Suprapubic skin (tissue), 4 donors: ENCODE measurements at regions not wholly inside any gene's neighbourhood (a gene's known extent, or its start where the extent isn't known, plus 50 kb on each side); places are given as distances from the start of the nearest gene placed in this dataset.

ENCODE experiments used
- DNase-seq, 2 donors: peaks; one replicate each; pipeline ENCODE4 v3.0.0-alpha.2; 2019; ENCODE audit warnings: low spot score in 2 of 2
- H3K27ac ChIP-seq: fragments of 200-600 bp; sonication (generic); one replicate; pipeline ENCODE4 v1.5.1; 2019
- H3K27me3 ChIP-seq: fragments of 200-600 bp; sonication (generic); one replicate; pipeline ENCODE4 v1.5.1; 2019
- H3K36me3 ChIP-seq: fragments of 200-600 bp; sonication (generic); one replicate; pipeline ENCODE4 v1.5.1; 2019
- H3K4me1 ChIP-seq: fragments of 200-600 bp; sonication (generic); one replicate; pipeline ENCODE4 v1.5.1; 2019
- H3K4me3 ChIP-seq: fragments of 200-600 bp; sonication (generic); one replicate; pipeline ENCODE4 v1.5.1; 2019; ENCODE audit warnings: mild to moderate bottlenecking
- H3K9me3 ChIP-seq: fragments of 200-600 bp; sonication (generic); one replicate; pipeline ENCODE4 v1.5.1; 2019
- EP300 ChIP-seq: sonication (generic); formaldehyde crosslinking; IDR thresholded peaks from one replicate; pipeline ENCODE4 v1.6.1; 2017; ENCODE audit warnings: antibody characterized with exemption
- POLR2A ChIP-seq, 2 donors: fragments of 450-650 bp; IDR thresholded peaks; one replicate each; pipeline ENCODE4 v1.6.1; 2017; ENCODE audit warnings: antibody characterized with exemption in 2 of 2, mild to moderate bottlenecking in 2 of 2, moderate library complexity in 2 of 2
- POLR2AphosphoS5 ChIP-seq, 3 donors: sonication (generic); formaldehyde crosslinking; IDR thresholded peaks; one replicate each; pipeline ENCODE4 v1.6.1; 2017; ENCODE audit warnings: antibody characterized with exemption in 3 of 3
- WGBS: methylation state at CpG from one replicate; pipeline ENCODE4 v1.1.5; 2018; 5-methylcytosine and 5-hydroxymethylcytosine counted together
- TF ChIP-seq, protein P1 (sequence below), 2 donors: fragments of 200-600 bp in 1 of 2; fragments of 450-650 bp in 1 of 2; sonication (generic) in 1 of 2; IDR thresholded peaks; one replicate each; pipeline ENCODE4 v1.5.1; 2016 to 2019; ENCODE audit warnings: antibody characterized with exemption in 2 of 2, mild to moderate bottlenecking in 1 of 2, moderate library complexity in 1 of 2

DNA sequence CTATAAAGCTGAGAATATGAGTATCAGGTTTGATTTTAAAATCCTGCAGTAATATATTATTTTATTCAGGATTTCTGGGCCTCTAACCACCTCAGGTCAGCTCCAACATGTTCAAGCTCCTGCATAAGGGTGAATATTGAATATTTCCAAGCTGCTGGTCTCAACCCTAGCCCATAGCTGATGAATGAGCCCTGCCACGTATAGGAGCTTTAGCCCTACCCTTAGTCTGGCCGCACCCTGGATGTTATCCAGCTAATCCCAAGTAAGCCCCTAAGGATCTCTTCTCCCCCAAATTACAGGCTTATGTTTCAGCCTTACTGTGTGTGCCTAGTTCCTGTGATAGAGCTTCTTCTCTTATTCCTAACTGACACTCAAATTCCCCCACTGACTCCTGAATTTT is 240.6 kb downstream of the KCTD12 start:
- Histone ChIP-seq H3K27me3 (no peaks in the 10 kb centered on the region), H3K9me3 (no peaks in the 10 kb centered on the region), H3K4me3 (no peak overlapping the region), H3K27ac (no peak overlapping the region), H3K36me3 (no peaks in the 10 kb centered on the region), H3K4me1 (no peaks in the 10 kb centered on the region)
- TF ChIP-seq, protein P1, sequence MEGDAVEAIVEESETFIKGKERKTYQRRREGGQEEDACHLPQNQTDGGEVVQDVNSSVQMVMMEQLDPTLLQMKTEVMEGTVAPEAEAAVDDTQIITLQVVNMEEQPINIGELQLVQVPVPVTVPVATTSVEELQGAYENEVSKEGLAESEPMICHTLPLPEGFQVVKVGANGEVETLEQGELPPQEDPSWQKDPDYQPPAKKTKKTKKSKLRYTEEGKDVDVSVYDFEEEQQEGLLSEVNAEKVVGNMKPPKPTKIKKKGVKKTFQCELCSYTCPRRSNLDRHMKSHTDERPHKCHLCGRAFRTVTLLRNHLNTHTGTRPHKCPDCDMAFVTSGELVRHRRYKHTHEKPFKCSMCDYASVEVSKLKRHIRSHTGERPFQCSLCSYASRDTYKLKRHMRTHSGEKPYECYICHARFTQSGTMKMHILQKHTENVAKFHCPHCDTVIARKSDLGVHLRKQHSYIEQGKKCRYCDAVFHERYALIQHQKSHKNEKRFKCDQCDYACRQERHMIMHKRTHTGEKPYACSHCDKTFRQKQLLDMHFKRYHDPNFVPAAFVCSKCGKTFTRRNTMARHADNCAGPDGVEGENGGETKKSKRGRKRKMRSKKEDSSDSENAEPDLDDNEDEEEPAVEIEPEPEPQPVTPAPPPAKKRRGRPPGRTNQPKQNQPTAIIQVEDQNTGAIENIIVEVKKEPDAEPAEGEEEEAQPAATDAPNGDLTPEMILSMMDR (IDR thresholded peaks at IDR 0.05): no peak
- no peak for TF ChIP-seq EP300
- TF ChIP-seq POLR2A (IDR thresholded peaks at IDR 0.05): no peak
- TF ChIP-seq POLR2AphosphoS5 (IDR thresholded peaks at IDR 0.05): no peak
- no peak for DNase-seq
- 97% methylated on average over 2 of the region's 2 CpGs for WGBS

DNA sequence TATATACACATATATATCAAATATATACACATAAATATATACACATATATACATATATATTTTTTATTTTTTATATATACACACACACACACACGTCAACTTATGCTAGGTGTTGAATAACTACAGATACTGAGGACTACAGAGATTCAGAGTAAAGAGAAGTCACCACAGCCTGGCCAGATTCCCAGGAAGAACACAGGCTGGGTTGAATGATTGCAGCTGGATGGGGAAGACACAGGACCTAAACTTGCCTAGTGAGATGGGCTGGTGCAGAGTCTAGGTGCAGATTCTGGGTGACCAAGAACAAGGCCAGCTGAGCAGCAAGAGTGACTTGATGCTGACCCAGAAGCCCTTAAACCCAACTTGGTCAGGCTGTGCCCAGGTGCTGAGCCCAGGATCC is 241.3 kb downstream of the KCTD12 start:
- 0% methylated on average over 1 of the region's 1 CpG for WGBS
- TF ChIP-seq EP300 (no peak), POLR2A (IDR thresholded peaks at IDR 0.05) (no peak), POLR2AphosphoS5 (IDR thresholded peaks at IDR 0.05) (no peak)
- TF ChIP-seq, protein P1 (IDR thresholded peaks at IDR 0.05): no peak
- Histone ChIP-seq H3K4me1 (no peaks in the 10 kb centered on the region), H3K4me3 (no peak overlapping the region), H3K27ac (no peak overlapping the region), H3K36me3 (no peaks in the 10 kb centered on the region), H3K9me3 (no peaks in the 10 kb centered on the region), H3K27me3 (no peaks in the 10 kb centered on the region)
- DNase-seq: no peak

DNA sequence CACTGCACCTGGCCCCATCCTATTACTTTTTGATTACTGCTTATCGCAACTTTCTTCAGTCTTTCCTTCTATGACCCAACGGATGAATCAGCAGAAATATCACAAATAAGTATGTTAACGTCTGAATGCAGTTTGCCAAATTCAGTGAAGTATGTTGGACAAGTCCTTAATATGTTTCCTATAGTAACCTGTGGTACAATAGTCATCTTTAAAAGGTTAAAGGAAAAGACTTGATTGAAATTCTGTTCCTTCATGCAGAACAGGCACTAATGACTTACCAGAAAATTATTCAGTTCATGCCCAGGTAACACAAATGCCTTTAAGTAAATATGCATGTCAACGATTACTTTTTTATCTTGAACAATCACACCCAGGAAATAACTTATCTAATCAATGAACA is 242.6 kb downstream of the KCTD12 start:
- no peak overlapping the region for H3K4me3 ChIP-seq
- no peaks in the 10 kb centered on the region for H3K4me1 ChIP-seq
- H3K27me3 ChIP-seq: no peaks in the 10 kb centered on the region
- H3K36me3 ChIP-seq: no peaks in the 10 kb centered on the region
- DNase-seq: no peak
- H3K9me3 ChIP-seq: no peaks in the 10 kb centered on the region
- WGBS: 77% methylated on average over 4 of the region's 4 CpGs
- TF ChIP-seq EP300 (no peak), POLR2AphosphoS5 (IDR thresholded peaks at IDR 0.05) (no peak), POLR2A (IDR thresholded peaks at IDR 0.05) (no peak)
- TF ChIP-seq, protein P1 (IDR thresholded peaks at IDR 0.05): no peak
- no peak overlapping the region for H3K27ac ChIP-seq

DNA sequence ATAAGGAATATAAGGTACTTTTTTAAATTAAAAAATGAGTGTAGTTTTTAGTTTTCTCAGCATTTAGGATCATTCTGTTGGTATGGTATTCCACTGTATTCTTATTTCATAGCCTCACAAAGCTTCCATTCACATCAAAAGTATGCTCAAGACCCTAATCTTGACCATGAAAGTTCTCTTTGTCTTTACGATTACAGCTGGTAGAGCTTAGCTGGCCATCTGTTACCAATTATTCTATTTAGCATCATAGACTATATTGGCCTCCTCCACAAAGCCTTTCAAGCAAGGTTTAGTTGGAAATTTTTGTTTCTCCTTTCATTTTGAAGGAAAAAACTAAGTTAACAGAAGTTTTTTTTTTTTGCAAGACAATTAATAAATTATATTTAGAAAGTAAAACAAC is 245.1 kb downstream of the KCTD12 start:
- DNase-seq: no peak
- 53% methylated on average over 1 of the region's 1 CpG for WGBS
- TF ChIP-seq POLR2AphosphoS5 (IDR thresholded peaks at IDR 0.05) (no peak), EP300 (no peak)
- TF ChIP-seq, protein P1 (IDR thresholded peaks at IDR 0.05): no peak
- no peaks in the 10 kb centered on the region for H3K9me3 ChIP-seq
- H3K4me3 ChIP-seq: no peak overlapping the region
- H3K27me3 ChIP-seq: no peaks in the 10 kb centered on the region
- peaks cover 10% of the 10 kb centered on the region for H3K4me1 ChIP-seq
- no peaks in the 10 kb centered on the region for H3K36me3 ChIP-seq
- H3K27ac ChIP-seq: no peak overlapping the region

DNA sequence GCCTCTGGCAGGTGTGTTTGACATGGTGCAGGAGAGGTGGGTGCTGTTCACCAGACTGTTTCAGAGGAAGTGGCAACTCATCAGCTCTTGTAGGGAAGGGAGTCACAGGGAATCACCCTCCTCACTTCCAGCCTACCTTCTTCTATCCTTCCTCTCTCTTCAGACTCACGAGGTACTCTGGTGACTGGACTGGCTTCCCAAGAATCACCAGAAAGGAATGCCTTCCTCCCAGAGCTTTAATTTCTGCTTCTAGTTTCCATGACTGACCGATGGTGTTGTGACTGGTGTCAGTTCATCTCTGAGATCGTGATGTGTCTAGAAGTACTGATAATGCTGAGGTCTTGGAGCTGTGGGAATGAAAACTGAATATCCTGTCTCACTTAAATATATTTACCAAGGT is 247.3 kb downstream of the KCTD12 start:
- H3K9me3 ChIP-seq: no peaks in the 10 kb centered on the region
- H3K27me3 ChIP-seq: no peaks in the 10 kb centered on the region
- peaks cover 16% of the 10 kb centered on the region for H3K4me1 ChIP-seq
- no peak overlapping the region for H3K27ac ChIP-seq
- no peak for DNase-seq
- H3K4me3 ChIP-seq: no peak overlapping the region
- WGBS: 63% methylated on average over 3 of the region's 3 CpGs
- no peaks in the 10 kb centered on the region for H3K36me3 ChIP-seq
- TF ChIP-seq, protein P1 (IDR thresholded peaks at IDR 0.05): no peak
- TF ChIP-seq POLR2AphosphoS5 (IDR thresholded peaks at IDR 0.05) (no peak), EP300 (no peak), POLR2A (IDR thresholded peaks at IDR 0.05) (no peak)
